Liver (tissue), 3 donors: ENCODE measurements at regions not wholly inside any gene's neighbourhood (a gene's known extent, or its start where the extent isn't known, plus 50 kb on each side); places are given as distances from the start of the nearest gene placed in this dataset.

Experiments
- FOXA1 ChIP-seq: IDR thresholded peaks from 2 replicates; pipeline ENCODE4 v1.6.1; 2016; ENCODE audit warnings: antibody characterized with exemption
- GABPA ChIP-seq, 2 donors: IDR thresholded peaks in 1 of 2; conservative IDR thresholded peaks in 1 of 2; 2 replicates each; pipeline ENCODE4 v1.6.1; 2016; ENCODE audit warnings: antibody characterized with exemption in 2 of 2, mild to moderate bottlenecking in 1 of 2, moderate library complexity in 1 of 2
- HNF4G ChIP-seq: IDR thresholded peaks from 2 replicates; pipeline ENCODE4 v1.6.1; 2016; ENCODE audit warnings: antibody characterized with exemption
- MAX ChIP-seq: IDR thresholded peaks from 2 replicates; pipeline ENCODE4 v1.6.1; 2016; ENCODE audit warnings: antibody characterized with exemption
- RAD21 ChIP-seq, 2 donors: IDR thresholded peaks; 2 replicates each; pipeline ENCODE4 v1.6.1; 2016; ENCODE audit warnings: antibody characterized with exemption in 2 of 2, mild to moderate bottlenecking in 2 of 2
- SP1 ChIP-seq: IDR thresholded peaks from 2 replicates; pipeline ENCODE4 v1.6.1; 2018; ENCODE audit warnings: antibody characterized with exemption, mild to moderate bottlenecking
- TAF1 ChIP-seq: conservative IDR thresholded peaks from 2 replicates; pipeline ENCODE4 v1.6.1; 2016; ENCODE audit warnings: antibody characterized with exemption, mild to moderate bottlenecking
- YY1 ChIP-seq: IDR thresholded peaks from 2 replicates; pipeline ENCODE4 v1.6.1; 2016; ENCODE audit warnings: antibody characterized with exemption, mild to moderate bottlenecking
- TF ChIP-seq, protein P1 (sequence below): fragments of 150-350 bp; IDR thresholded peaks from 2 replicates; pipeline ENCODE4 v1.5.1; 2017; ENCODE audit warnings: improper control_type of control experiment, low read depth, low read length; ENCODE audit not compliant: missing input control
- TF ChIP-seq, protein P2 (sequence below): IDR thresholded peaks from 2 replicates; pipeline ENCODE4 v1.6.1; 2016; ENCODE audit warnings: antibody characterized with exemption, mild to moderate bottlenecking
- donor health status: healthy.
- donor health status: healthy.

- TF ChIP-seq FOXA1 (no peak), HNF4G (no peak), RAD21 (IDR thresholded peaks at IDR 0.05) (no peak), GABPA (IDR thresholded peaks at IDR 0.05 in 1 of 2, conservative IDR thresholded peaks at IDR 0.05 in 1 of 2) (no peak), TAF1 (no peak), MAX (no peak), SP1 (no peak), YY1 (no peak)
- TF ChIP-seq, protein P1, sequence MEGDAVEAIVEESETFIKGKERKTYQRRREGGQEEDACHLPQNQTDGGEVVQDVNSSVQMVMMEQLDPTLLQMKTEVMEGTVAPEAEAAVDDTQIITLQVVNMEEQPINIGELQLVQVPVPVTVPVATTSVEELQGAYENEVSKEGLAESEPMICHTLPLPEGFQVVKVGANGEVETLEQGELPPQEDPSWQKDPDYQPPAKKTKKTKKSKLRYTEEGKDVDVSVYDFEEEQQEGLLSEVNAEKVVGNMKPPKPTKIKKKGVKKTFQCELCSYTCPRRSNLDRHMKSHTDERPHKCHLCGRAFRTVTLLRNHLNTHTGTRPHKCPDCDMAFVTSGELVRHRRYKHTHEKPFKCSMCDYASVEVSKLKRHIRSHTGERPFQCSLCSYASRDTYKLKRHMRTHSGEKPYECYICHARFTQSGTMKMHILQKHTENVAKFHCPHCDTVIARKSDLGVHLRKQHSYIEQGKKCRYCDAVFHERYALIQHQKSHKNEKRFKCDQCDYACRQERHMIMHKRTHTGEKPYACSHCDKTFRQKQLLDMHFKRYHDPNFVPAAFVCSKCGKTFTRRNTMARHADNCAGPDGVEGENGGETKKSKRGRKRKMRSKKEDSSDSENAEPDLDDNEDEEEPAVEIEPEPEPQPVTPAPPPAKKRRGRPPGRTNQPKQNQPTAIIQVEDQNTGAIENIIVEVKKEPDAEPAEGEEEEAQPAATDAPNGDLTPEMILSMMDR = no peak
- TF ChIP-seq, protein P2, sequence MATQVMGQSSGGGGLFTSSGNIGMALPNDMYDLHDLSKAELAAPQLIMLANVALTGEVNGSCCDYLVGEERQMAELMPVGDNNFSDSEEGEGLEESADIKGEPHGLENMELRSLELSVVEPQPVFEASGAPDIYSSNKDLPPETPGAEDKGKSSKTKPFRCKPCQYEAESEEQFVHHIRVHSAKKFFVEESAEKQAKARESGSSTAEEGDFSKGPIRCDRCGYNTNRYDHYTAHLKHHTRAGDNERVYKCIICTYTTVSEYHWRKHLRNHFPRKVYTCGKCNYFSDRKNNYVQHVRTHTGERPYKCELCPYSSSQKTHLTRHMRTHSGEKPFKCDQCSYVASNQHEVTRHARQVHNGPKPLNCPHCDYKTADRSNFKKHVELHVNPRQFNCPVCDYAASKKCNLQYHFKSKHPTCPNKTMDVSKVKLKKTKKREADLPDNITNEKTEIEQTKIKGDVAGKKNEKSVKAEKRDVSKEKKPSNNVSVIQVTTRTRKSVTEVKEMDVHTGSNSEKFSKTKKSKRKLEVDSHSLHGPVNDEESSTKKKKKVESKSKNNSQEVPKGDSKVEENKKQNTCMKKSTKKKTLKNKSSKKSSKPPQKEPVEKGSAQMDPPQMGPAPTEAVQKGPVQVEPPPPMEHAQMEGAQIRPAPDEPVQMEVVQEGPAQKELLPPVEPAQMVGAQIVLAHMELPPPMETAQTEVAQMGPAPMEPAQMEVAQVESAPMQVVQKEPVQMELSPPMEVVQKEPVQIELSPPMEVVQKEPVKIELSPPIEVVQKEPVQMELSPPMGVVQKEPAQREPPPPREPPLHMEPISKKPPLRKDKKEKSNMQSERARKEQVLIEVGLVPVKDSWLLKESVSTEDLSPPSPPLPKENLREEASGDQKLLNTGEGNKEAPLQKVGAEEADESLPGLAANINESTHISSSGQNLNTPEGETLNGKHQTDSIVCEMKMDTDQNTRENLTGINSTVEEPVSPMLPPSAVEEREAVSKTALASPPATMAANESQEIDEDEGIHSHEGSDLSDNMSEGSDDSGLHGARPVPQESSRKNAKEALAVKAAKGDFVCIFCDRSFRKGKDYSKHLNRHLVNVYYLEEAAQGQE = no peak
These were observed 1051.3 kb upstream of the NRXN1 start for GRCh38 chr2:52083214-52083613.
